ENCODE measurements at regions not wholly inside any gene's neighbourhood (a gene's known extent, or its start where the extent isn't known, plus 50 kb on each side); places are given as distances from the start of the nearest gene placed in this dataset.

GRCh38 chr15:47663101-47663500, 54.2 kb upstream of the SEMA6D start:
- Histone ChIP-seq H3K4me3 (replicated peaks in 1 of 2; ENCODE audit: low read depth in 1 of 2, low read length in 2 of 2) (no peak overlapping the region), H2AFZ (ENCODE audit: low read depth, low read length, poor library complexity, severe bottlenecking) (no peak overlapping the region), H4K20me1 (ENCODE audit: insufficient read depth) (no peaks in the 10 kb centered on the region), H3K9me3 (ENCODE audit: control insufficient read depth in 1 of 2, insufficient read depth in 1 of 2, low read depth in 1 of 2, low read length in 2 of 2) (peaks cover 5 to 11% of the 10 kb centered on the region in 2 experiments; a peak in 3 of 4 replicates), H3K27me3 (ENCODE audit: insufficient read depth, low read length) (no peaks in the 10 kb centered on the region), H3K36me3 (ENCODE audit: control insufficient read depth in 1 of 2, insufficient read depth in 2 of 2, low read length in 2 of 2) (no peaks in the 10 kb centered on the region), H3K9me2 (ENCODE audit: insufficient read depth) (no peaks in the 10 kb centered on the region), H3K9ac (ENCODE audit: low read length) (no peak overlapping the region), H3K4me2 (ENCODE audit: low read length) (no peak overlapping the region), H3K79me2 (ENCODE audit: insufficient read depth, low read length) (no peaks in the 10 kb centered on the region), H3K4me1 (ENCODE audit: control insufficient read depth in 1 of 2, insufficient read depth in 2 of 2, low read length in 2 of 2) (no peaks in the 10 kb centered on the region), H3K27ac (ENCODE audit: low read depth, low read length) (no peak overlapping the region)
- intact Hi-C loops (cut with micrococcal nuclease) = no loop called here
- CTCF ChIA-PET = no interaction called here
- TF ChIP-seq REST (IDR thresholded peaks at IDR 0.05; ENCODE audit: low read depth) (no peak), CEBPB (IDR thresholded peaks at IDR 0.05; ENCODE audit: low read depth) (no peak), CBX3 (IDR thresholded peaks at IDR 0.05; ENCODE audit: low read depth) (no peak), POLR2A (IDR thresholded peaks at IDR 0.05; ENCODE audit: borderline replicate concordance, extremely low read depth, insufficient read depth, insufficient read length) (no peak), EZH2 (IDR thresholded peaks at IDR 0.05) (no peak), EGR1 (IDR thresholded peaks at IDR 0.05; ENCODE audit: low read depth) (no peak), ZNF274 (IDR thresholded peaks at IDR 0.05; ENCODE audit: low read depth, low read length) (no peak), CTCF (IDR thresholded peaks at IDR 0.05 in 2 of 3, conservative IDR thresholded peaks at IDR 0.05 in 1 of 3; ENCODE audit: borderline replicate concordance in 1 of 3, insufficient read depth in 1 of 3, low read depth in 2 of 3, low read length in 2 of 3) (no peak), POLR2AphosphoS5 (IDR thresholded peaks at IDR 0.05; ENCODE audit: low read depth, low read length) (no peak), ELF1 (IDR thresholded peaks at IDR 0.05; ENCODE audit: borderline replicate concordance, low read depth) (no peak), SP1 (IDR thresholded peaks at IDR 0.05; ENCODE audit: low read depth) (no peak), EZH2phosphoT487 (IDR thresholded peaks at IDR 0.05; ENCODE audit: borderline replicate concordance) (no peak), ATF3 (IDR thresholded peaks at IDR 0.05) (no peak), RAD21 (IDR thresholded peaks at IDR 0.05; ENCODE audit: low read depth) (no peak), YY1 (IDR thresholded peaks at IDR 0.05; ENCODE audit: extremely low read depth, insufficient replicate concordance, low read depth, low read length) (no peak), TCF7L2 (IDR thresholded peaks at IDR 0.05; ENCODE audit: borderline replicate concordance, extremely low read depth, insufficient read depth, insufficient read length) (no peak), MAX (IDR thresholded peaks at IDR 0.05) (no peak)
- POLR2A ChIA-PET = no interaction called here
- no peak for ATAC-seq
- DNase-seq (ENCODE audit: low read depth, low spot score) = no peak
- RAD21 ChIA-PET (ENCODE audit: low non-redundant PET in 1 of 2, low total read pairs in 2 of 2, uncharacterized antibody in 2 of 2, unreplicated experiment in 2 of 2) = no interaction called here
- no TSS peak for BruUV-seq (replicated peaks)

Data from HCT116 (cell line).